GM18870 (cell line): ENCODE measurements at regions not wholly inside any gene's neighbourhood (a gene's known extent, or its start where the extent isn't known, plus 50 kb on each side); places are given as distances from the start of the nearest gene placed in this dataset.
"Not testable (repeated sequence)": the region's sequence is repeated elsewhere in the genome, so short reads cannot be mapped to it uniquely, and the experiment has no call there.

Experiments used
- ATAC-seq: cut with Tn5 transposase; IDR thresholded peaks from one replicate; pipeline ENCODE4 v1.9.1; 2021; ENCODE audit warnings: moderate library complexity; ENCODE audit not compliant: unreplicated experiment

GRCh38 chrX:9258421-9259104, 206.3 kb upstream of the TBL1X start:
- ATAC-seq = no peak

- ATAC-seq = no peak
Observed at GRCh38 chrX:9260603-9261002, 204.3 kb upstream of the TBL1X start.

- no peak for ATAC-seq
Observed at GRCh38 chrX:9267415-9267814, 197.4 kb upstream of the TBL1X start.

GRCh38 chrX:9269134-9269533, 195.7 kb upstream of the TBL1X start:
- ATAC-seq = no peak

GRCh38 chrX:9271789-9272525, 192.9 kb upstream of the TBL1X start:
- ATAC-seq = no peak

- no peak for ATAC-seq
Observed at GRCh38 chrX:9273744-9274143, 191.1 kb upstream of the TBL1X start.

- ATAC-seq = peak; percentile 12
Observed at GRCh38 chrX:9278475-9279233, 186.2 kb upstream of the TBL1X start.

- peak; percentile 68 for ATAC-seq
Observed at GRCh38 chrX:9279234-9279544, 185.7 kb upstream of the TBL1X start.

GRCh38 chrX:9280831-9281230, 184.0 kb upstream of the TBL1X start:
- no peak for ATAC-seq

- no peak for ATAC-seq
Observed at GRCh38 chrX:9282325-9282724, 182.5 kb upstream of the TBL1X start.

GRCh38 chrX:9285342-9285771, 179.5 kb upstream of the TBL1X start:
- no peak for ATAC-seq

- no peak for ATAC-seq
Observed at GRCh38 chrX:9286234-9286633, 178.6 kb upstream of the TBL1X start.

GRCh38 chrX:9291629-9292028, 173.2 kb upstream of the TBL1X start:
- no peak for ATAC-seq

GRCh38 chrX:9293051-9293496, 171.8 kb upstream of the TBL1X start:
- no peak for ATAC-seq

- no peak for ATAC-seq
Observed at GRCh38 chrX:9293903-9294302, 171.0 kb upstream of the TBL1X start.

GRCh38 chrX:9295551-9295950, 169.3 kb upstream of the TBL1X start:
- ATAC-seq = no peak

- ATAC-seq = no peak
Observed at GRCh38 chrX:9298221-9298620, 166.6 kb upstream of the TBL1X start.

- not testable (repeated sequence) for ATAC-seq
Observed at GRCh38 chrX:9299681-9300080, 165.2 kb upstream of the TBL1X start.

- no peak for ATAC-seq
Observed at GRCh38 chrX:9301836-9302235, 163.0 kb upstream of the TBL1X start.

GRCh38 chrX:9302381-9302780, 162.5 kb upstream of the TBL1X start:
- no peak for ATAC-seq

- ATAC-seq = no peak
Observed at GRCh38 chrX:9308426-9308825, 156.4 kb upstream of the TBL1X start.

GRCh38 chrX:9310616-9311015, 154.2 kb upstream of the TBL1X start:
- no peak for ATAC-seq
